HL-60 (cell line): ENCODE measurements at regions not wholly inside any gene's neighbourhood (a gene's known extent, or its start where the extent isn't known, plus 50 kb on each side); places are given as distances from the start of the nearest gene placed in this dataset.

Experiments used
- GABPA ChIP-seq: IDR thresholded peaks from 2 replicates; pipeline ENCODE4 v1.6.1; 2012; ENCODE audit warnings: low read depth
- POLR2AphosphoS5 ChIP-seq: IDR thresholded peaks from 2 replicates; pipeline ENCODE4 v1.6.1; 2012; ENCODE audit warnings: low read depth
- SPI1 ChIP-seq: IDR thresholded peaks from 2 replicates; pipeline ENCODE4 v1.6.1; 2012; ENCODE audit warnings: low read depth, mild to moderate bottlenecking, borderline replicate concordance
- TF ChIP-seq, protein P1 (sequence below): IDR thresholded peaks from one replicate; pipeline ENCODE4 v1.5.1; 2011; ENCODE audit warnings: low read length, control low read depth, inconsistent platforms; ENCODE audit not compliant: insufficient read depth
- TF ChIP-seq, protein P2 (sequence below): IDR thresholded peaks from 2 replicates; pipeline ENCODE4 v1.6.1; 2012; ENCODE audit warnings: low read depth; ENCODE audit not compliant: insufficient replicate concordance

DNA sequence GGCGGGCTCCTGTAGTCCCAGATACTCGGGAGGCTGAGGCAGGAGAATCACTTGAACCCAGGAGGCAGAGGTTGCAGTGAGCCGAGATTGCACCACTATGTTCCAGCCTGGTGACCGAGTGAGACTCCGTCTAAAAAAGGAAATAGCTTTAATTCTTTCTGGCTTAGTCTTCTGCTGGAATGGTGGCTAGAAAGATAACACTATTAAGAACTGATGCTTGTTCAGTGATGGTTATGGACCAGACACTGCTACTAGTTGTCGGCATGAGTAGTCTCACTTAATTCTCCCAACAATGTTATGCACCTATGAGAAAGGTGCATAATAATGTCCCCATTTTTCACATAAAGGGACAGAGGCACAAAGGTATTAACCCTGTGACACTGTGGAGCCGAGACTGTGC is 188.7 kb downstream of the HS3ST3A1 start:
- TF ChIP-seq, protein P1, sequence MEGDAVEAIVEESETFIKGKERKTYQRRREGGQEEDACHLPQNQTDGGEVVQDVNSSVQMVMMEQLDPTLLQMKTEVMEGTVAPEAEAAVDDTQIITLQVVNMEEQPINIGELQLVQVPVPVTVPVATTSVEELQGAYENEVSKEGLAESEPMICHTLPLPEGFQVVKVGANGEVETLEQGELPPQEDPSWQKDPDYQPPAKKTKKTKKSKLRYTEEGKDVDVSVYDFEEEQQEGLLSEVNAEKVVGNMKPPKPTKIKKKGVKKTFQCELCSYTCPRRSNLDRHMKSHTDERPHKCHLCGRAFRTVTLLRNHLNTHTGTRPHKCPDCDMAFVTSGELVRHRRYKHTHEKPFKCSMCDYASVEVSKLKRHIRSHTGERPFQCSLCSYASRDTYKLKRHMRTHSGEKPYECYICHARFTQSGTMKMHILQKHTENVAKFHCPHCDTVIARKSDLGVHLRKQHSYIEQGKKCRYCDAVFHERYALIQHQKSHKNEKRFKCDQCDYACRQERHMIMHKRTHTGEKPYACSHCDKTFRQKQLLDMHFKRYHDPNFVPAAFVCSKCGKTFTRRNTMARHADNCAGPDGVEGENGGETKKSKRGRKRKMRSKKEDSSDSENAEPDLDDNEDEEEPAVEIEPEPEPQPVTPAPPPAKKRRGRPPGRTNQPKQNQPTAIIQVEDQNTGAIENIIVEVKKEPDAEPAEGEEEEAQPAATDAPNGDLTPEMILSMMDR = no peak
- TF ChIP-seq POLR2AphosphoS5 = no peak
- TF ChIP-seq, protein P2, sequence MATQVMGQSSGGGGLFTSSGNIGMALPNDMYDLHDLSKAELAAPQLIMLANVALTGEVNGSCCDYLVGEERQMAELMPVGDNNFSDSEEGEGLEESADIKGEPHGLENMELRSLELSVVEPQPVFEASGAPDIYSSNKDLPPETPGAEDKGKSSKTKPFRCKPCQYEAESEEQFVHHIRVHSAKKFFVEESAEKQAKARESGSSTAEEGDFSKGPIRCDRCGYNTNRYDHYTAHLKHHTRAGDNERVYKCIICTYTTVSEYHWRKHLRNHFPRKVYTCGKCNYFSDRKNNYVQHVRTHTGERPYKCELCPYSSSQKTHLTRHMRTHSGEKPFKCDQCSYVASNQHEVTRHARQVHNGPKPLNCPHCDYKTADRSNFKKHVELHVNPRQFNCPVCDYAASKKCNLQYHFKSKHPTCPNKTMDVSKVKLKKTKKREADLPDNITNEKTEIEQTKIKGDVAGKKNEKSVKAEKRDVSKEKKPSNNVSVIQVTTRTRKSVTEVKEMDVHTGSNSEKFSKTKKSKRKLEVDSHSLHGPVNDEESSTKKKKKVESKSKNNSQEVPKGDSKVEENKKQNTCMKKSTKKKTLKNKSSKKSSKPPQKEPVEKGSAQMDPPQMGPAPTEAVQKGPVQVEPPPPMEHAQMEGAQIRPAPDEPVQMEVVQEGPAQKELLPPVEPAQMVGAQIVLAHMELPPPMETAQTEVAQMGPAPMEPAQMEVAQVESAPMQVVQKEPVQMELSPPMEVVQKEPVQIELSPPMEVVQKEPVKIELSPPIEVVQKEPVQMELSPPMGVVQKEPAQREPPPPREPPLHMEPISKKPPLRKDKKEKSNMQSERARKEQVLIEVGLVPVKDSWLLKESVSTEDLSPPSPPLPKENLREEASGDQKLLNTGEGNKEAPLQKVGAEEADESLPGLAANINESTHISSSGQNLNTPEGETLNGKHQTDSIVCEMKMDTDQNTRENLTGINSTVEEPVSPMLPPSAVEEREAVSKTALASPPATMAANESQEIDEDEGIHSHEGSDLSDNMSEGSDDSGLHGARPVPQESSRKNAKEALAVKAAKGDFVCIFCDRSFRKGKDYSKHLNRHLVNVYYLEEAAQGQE = no peak
- TF ChIP-seq GABPA = no peak
- TF ChIP-seq SPI1 = no peak
